HepG2 (cell line): ENCODE measurements at regions not wholly inside any gene's neighbourhood (a gene's known extent, or its start where the extent isn't known, plus 50 kb on each side); places are given as distances from the start of the nearest gene placed in this dataset.

ENCODE experiments used
- EP300 ChIP-seq, 3 experiments: sonication (generic) in 1 of 3; formaldehyde crosslinking in 1 of 3; IDR thresholded peaks; 2 replicates each; pipeline versions ENCODE4 v1.5.1 to v1.6.1; 2011 to 2020; ENCODE audit warnings: low read depth in 2 of 3, low read length in 2 of 3, borderline replicate concordance in 1 of 3, improper control_type of control experiment in 1 of 3, mild to moderate bottlenecking in 1 of 3, missing genetic modification reagents in 1 of 3, moderate library complexity in 1 of 3
- MAFK ChIP-seq, 2 experiments: IDR thresholded peaks in 1 of 2; conservative IDR thresholded peaks in 1 of 2; 2 replicates each; pipeline ENCODE4 v1.6.1; 2011; ENCODE audit warnings: improper control_type of control experiment in 2 of 2, low read length in 2 of 2
- ZNF101 ChIP-seq: sonication (generic); formaldehyde crosslinking; IDR thresholded peaks from 2 replicates; pipeline ENCODE4 v1.4.0; 2020; ENCODE audit warnings: mild to moderate bottlenecking, low read depth, missing genetic modification reagents, borderline replicate concordance
- TF ChIP-seq, protein P1 (sequence below): sonication (generic); formaldehyde crosslinking; IDR thresholded peaks from 2 replicates; pipeline ENCODE4 v1.5.0; 2020; ENCODE audit warnings: mild to moderate bottlenecking, missing genetic modification reagents, moderate library complexity

DNA sequence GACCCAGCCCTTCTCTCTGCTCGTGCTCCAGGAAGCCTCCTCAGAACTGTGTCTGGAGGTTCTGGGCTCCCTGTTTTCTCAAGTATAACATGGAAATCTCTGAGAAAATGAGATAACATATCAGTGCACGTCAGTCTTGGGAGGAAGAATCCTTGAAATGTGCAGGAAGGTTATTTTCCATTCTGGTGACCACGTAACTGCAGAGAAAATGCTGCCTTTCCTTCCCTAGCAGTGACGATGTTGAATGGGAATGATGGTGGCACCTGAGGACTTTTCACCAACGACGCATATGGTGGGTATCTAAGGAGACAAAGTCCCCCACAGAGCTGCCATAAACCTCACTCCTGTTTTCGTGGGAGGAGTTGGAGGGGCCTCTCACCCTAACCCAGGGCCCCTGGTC, 272.1 kb upstream of the SIX2 start:
- TF ChIP-seq EP300 (IDR thresholded peaks at IDR 0.05; ENCODE audit: low read depth in 2 of 2, low read length in 2 of 2): no peak
- TF ChIP-seq EP300 (CRISPR knock-in tag; IDR thresholded peaks at IDR 0.05; ENCODE audit: borderline replicate concordance): no peak
- TF ChIP-seq ZNF101: no peak
- TF ChIP-seq, protein P1, sequence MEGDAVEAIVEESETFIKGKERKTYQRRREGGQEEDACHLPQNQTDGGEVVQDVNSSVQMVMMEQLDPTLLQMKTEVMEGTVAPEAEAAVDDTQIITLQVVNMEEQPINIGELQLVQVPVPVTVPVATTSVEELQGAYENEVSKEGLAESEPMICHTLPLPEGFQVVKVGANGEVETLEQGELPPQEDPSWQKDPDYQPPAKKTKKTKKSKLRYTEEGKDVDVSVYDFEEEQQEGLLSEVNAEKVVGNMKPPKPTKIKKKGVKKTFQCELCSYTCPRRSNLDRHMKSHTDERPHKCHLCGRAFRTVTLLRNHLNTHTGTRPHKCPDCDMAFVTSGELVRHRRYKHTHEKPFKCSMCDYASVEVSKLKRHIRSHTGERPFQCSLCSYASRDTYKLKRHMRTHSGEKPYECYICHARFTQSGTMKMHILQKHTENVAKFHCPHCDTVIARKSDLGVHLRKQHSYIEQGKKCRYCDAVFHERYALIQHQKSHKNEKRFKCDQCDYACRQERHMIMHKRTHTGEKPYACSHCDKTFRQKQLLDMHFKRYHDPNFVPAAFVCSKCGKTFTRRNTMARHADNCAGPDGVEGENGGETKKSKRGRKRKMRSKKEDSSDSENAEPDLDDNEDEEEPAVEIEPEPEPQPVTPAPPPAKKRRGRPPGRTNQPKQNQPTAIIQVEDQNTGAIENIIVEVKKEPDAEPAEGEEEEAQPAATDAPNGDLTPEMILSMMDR: no peak
- TF ChIP-seq MAFK (conservative IDR thresholded peaks at IDR 0.05 in 1 of 2, IDR thresholded peaks at IDR 0.05 in 1 of 2; ENCODE audit: low read length in 2 of 2): no peak
